ENCODE measurements at regions not wholly inside any gene's neighbourhood (a gene's known extent, or its start where the extent isn't known, plus 50 kb on each side); places are given as distances from the start of the nearest gene placed in this dataset.
"Not testable (repeated sequence)": the region's sequence is repeated elsewhere in the genome, so short reads cannot be mapped to it uniquely, and the experiment has no call there.

DNA sequence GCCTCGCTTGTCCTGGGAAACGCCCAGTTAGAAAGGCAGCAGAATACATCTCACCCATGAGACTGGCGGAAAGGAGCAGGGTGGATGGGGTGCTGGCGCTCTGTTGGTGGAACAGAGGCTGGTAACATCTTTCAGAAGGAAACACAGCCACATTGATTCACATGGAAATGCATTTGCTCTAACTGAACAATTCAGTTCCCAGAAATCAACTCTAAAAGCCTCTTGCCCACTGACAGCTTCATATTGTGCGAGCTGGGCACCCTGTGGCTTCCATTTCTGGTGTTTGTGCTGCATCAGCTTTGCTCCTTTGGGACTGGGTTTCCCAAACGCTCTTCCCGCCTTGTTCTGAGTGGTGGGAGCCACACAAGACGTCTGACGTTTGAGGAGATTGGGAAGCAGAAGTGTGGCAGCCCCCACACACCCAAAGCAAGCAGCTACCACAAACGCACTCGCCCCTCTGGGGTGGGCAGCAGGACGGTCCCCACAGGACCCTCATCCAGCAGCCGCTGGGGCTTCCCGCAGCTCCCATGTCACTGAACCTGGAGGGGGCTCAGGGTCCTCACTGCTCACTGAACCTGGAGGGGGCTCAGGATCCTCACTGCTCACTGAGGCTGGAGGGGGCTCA lies 229.5 kb downstream of the ERMARD start:
- no peak for DNase-seq

DNA sequence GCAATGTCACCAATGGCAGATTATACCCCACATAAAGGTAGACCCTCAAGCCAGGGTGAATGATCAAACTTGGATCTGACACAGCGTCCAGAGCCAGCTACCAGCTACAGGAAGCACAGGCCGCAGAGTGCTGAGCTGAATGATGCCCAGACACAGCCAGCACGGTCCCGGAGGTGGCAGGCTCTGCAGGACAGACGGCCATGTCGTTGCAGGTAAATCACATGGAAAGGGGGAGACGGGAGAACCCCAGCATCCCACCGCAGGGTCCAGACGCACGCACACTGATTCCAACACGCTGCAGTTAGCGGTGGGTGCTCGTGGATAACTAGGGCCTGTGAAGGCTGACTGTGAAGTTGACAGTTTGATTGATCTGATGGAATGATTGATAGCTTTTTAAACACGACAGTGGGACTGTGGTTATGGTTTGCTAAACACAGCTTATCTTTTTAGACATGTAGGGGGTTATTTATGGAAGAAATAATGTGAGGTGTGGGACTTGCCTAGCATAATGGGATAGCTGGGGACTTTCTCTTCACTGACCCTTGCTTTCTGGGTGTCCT lies 228.5 kb downstream of the ERMARD start:
- no peak for DNase-seq

GRCh38 chr6:169978615-169979161 lies 227.3 kb downstream of the ERMARD start:
- DNase-seq: no peak

- no peak for DNase-seq
Observed at GRCh38 chr6:169977434-169978265, 226.2 kb downstream of the ERMARD start.

- DNase-seq: no peak
Observed at GRCh38 chr6:169976301-169977081, 225.1 kb downstream of the ERMARD start.

GRCh38 chr6:169975701-169976100 lies 224.3 kb downstream of the ERMARD start:
- no peak for DNase-seq

GRCh38 chr6:169975286-169975685 lies 223.9 kb downstream of the ERMARD start:
- no peak for DNase-seq

- no peak for DNase-seq
Observed at GRCh38 chr6:169974663-169975062, 223.2 kb downstream of the ERMARD start.

GRCh38 chr6:169973588-169974467 lies 222.4 kb downstream of the ERMARD start:
- not testable (repeated sequence) for DNase-seq

DNA sequence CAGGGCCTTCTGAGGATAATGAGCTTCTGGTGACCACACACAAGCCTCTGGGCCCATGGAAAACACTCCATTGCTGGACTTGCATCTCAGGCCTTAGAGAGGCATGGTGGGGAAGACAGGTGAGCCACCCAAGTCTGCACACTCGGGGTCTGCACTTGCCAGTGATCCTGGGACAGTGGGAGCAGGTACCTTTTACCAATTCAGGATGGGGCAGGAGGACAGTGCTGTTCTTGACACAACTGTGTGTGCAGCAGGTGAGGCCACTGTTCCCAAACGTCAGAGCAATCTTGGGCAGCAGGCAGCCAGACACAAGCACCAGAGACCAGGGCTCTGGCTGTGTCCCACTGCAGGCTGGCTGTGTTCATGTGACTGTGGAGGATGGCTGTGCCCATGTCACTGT lies 221.3 kb downstream of the ERMARD start:
- no peak for DNase-seq

DNA sequence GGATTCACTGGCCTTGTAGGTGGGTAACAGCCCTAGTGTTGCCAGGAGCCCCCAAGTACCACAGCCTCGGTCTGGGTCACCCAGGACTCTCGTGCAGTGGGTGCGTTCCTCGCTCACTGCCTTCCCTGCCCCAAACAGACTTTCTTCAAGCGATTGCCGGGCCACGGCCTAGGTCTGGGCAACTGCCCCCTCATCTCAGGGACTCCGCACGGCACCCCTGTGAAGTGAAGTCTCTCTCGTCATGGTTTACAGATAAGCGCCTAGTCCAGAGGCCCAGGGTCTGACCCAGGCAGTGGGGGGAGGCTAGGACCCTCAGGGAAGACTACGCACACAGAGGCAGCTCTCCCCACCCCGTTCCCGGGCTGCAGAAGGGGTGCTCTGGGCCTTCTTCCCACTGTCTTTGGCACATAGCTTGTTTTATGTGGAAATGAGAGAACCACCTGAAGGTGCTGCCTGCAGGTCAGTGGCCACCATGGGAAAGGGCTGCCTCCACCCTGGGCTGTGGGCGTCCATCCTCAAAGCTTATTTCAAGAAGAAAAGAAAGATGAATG lies 220.8 kb downstream of the ERMARD start:
- DNase-seq: no peak

DNA sequence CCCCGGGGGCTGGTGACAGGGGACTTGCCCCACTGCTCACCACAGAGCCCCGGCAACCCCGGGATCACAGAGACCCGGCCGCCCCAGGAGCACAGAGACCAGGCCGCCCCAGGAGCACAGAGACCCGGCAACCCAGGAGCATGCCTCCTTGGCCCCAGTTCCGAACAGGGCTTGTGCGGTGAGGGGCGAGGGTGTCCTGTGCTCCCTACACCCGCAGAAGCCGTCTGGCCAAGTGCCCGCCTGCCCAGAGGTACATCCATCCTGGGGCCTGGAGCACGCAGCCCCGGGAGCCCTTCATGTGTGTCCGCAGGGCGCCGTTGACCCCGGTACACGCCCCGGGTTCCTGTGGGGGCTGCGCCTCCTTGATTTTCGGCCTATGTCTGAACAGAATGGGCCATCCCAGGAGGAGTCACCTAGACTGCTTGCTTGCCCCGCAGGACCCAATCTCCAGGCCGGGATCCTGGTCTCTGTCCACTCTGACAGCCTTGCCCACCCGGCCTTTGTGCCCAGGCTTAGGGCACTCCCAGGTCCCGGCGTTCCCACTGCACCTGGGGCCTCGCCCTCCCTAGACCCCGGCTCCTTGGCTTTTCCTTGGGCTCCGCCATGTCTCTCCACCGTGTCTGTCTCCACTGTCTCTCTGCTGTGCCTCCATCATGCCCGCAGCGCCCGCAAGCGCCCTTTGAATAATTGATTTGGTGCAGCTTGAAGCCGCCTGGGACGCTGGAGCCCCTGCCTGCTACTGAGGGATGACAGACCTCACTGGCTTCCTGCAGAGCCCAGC lies 219.8 kb downstream of the ERMARD start:
- DNase-seq: no peak

DNA sequence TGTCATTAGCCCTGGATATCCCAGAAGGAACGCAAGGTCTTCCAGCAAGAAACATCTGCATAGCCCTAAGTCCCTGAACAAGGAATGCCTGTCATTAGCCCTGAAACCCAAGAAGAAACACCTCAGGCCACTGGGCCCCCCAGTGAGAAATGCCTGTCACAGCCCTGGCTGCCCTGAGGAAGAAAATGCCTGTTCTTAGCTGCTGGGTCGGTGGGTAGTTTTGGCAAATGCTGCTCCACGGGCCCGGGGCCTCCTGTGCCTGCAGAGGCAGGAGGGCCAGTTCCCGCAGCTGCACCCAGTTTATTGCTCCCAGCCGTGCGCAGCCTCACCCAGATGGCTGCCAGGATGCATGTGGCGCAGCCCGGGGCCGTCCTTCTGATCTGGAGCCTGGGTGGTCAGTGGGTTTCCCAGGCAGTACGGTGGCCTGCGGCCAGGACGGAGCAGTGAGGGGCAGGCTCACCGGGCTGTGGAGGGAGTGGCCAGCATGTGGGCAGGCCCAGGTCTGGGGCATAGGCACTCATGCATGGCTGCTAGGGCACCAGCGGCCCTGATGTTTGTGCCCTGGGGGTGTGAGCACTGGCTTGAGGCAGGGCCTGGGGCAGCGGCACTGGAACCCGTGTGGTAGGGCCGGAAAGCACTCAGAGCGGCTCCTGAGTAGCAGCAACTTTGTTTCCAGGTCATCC lies 219.0 kb downstream of the ERMARD start:
- DNase-seq: no peak

DNA sequence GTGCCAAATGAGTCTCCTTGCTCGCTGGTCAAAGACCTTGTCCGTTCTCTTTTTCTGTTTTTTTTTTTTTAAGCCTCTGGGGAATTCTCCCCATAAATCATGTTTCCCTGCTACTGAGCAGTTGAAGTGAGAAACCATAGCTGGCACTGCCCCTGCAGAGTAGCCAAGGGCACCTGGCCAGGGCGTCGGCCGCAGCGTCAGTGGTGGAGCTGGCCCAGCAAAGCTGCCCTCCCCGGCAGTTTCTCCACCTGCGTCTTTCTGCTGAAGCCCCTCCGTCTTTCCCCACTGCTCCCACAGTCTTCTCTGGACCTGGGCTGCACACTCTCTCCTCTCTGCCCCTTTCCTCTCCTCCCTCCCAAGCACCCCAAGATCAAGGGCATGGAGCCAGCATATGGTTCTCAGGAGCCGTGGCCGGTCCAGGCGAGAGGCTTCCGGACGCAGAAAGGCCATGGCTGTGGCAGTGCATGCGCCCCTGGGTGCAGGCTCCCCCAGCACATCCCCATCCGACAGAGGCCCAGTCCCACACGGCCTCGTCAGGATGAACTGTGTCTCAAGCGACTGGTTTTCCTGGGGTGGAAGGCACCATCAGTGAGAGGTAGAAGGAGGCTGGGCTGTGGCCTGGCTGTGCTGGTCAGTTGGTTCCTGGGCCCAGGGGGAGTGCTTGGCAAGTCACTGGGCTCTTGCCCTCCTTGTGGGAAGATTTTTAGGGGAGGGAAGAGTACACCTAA lies 218.1 kb downstream of the ERMARD start:
- no peak for DNase-seq

- DNase-seq: no peak
Observed at GRCh38 chr6:169968541-169969270, 217.3 kb downstream of the ERMARD start.

DNA sequence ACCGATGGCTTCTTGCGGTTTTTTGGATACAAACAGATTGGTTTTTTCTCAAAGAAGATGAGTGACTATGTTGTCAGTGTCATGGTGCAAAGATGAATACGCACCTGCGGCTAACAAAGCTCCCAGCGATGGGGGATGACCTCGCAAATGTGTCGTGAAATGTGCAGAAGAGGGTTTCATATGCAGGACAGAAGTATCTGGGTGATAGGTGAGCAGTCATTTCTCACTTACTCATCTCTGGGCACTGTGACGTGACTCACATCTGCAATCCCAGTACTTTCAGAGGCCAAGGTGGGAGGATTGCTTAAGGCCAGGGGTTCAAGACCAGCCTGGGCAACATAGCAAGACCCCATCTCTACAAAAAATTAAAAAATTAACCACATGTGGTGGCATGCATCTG lies 216.3 kb downstream of the ERMARD start:
- no peak for DNase-seq

DNA sequence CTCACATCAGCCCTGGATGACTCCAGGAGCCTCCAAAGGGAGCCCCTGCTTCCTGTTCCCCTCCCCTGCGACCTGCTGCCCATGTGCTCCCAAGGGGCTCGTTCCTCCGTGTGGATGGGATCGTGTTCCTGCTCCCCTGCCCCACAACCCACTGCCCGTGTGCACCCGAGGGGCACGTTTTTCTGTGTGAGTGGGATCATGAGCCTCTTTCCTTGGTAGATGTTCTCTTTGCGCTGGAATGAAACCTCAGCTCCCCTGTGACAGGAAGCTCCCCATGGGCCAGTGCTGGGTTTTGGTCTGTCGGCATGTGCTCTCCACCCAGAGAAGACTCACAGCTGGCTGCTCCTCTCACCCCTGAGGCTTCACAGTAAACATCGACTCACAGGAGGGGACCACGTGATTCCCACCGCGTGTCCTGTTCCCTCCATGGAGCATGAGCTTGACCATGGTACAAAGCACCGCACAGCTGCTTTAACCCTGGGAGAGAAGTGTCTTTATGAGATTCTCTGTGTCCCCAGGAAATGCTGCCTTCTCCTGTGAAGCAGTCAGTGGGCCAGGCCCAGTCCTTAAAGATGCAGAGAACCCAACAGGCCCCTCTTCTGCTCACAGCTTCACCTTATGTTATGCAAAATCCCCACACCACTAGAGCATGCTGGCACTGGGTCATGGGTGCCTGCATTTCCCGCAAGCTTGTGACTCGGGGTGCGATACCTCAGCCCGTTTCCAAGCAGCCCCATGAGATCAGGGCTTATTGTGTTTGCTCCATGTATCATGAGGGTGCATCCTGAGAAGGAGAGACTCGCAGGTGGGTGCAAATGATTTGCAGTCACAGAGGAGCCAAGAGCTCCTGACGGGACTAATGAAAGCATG lies 215.1 kb downstream of the ERMARD start:
- no peak for DNase-seq

Data from renal pelvis (tissue), 1 donor.